Peyer's patch (tissue), 4 donors: ENCODE measurements at regions not wholly inside any gene's neighbourhood (a gene's known extent, or its start where the extent isn't known, plus 50 kb on each side); places are given as distances from the start of the nearest gene placed in this dataset.

Experiments used
- POLR2A ChIP-seq, 2 donors: fragments of 450-650 bp; IDR thresholded peaks; one replicate each; pipeline ENCODE4 v1.5.1; 2017; ENCODE audit warnings: antibody characterized with exemption in 2 of 2, mild to moderate bottlenecking in 2 of 2, moderate library complexity in 2 of 2
- TF ChIP-seq, protein P1 (sequence below), 6 experiments: fragments of 450-650 bp in 4 of 6; fragments of 200-600 bp in 2 of 6; sonication (generic) in 1 of 6; IDR thresholded peaks; one replicate each; pipeline ENCODE4 v1.5.1; 2017 to 2019; ENCODE audit warnings: antibody characterized with exemption in 6 of 6, mild to moderate bottlenecking in 3 of 6, moderate library complexity in 1 of 6

DNA sequence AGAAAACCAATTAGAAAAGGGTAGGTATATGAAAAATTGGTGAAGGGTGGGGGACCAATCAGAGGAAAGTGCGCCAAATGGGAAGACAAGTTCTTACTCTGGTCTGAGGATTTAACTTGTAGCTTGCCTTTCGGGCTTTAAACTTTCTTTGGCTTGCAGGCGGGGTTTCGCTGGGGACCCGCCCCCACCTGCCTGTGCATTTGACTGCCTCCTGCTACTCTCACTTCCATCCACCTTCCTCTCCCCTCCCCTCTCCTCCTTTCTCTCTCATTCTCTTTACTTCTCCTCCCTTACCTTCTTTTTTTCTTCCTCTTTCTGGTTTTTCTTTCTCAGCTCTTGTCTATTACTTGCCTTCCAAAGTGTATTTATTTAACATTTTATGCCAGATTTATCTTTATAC, 278.8 kb downstream of the DNAJB9 start:
- TF ChIP-seq, protein P1, sequence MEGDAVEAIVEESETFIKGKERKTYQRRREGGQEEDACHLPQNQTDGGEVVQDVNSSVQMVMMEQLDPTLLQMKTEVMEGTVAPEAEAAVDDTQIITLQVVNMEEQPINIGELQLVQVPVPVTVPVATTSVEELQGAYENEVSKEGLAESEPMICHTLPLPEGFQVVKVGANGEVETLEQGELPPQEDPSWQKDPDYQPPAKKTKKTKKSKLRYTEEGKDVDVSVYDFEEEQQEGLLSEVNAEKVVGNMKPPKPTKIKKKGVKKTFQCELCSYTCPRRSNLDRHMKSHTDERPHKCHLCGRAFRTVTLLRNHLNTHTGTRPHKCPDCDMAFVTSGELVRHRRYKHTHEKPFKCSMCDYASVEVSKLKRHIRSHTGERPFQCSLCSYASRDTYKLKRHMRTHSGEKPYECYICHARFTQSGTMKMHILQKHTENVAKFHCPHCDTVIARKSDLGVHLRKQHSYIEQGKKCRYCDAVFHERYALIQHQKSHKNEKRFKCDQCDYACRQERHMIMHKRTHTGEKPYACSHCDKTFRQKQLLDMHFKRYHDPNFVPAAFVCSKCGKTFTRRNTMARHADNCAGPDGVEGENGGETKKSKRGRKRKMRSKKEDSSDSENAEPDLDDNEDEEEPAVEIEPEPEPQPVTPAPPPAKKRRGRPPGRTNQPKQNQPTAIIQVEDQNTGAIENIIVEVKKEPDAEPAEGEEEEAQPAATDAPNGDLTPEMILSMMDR (IDR thresholded peaks at IDR 0.05), result no peak
- TF ChIP-seq POLR2A (IDR thresholded peaks at IDR 0.05), result no peak
